GM12878 (cell line): ENCODE measurements at regions not wholly inside any gene's neighbourhood (a gene's known extent, or its start where the extent isn't known, plus 50 kb on each side); places are given as distances from the start of the nearest gene placed in this dataset.

Source experiments
- ATAC-seq: fragments of 200-7000 bp; cut with Tn5 transposase; 3 replicates; pipeline ENCODE4 v1.9.1; 2020; ENCODE audit warnings: mild to moderate bottlenecking, moderate library complexity
- BruUV-seq: library from RNA; stranded (reverse); fragments of 400-500 nt; replicated peaks from 2 replicates; lab custom pipeline; 2021; lab: Mats Ljungman, UMichigan
- CTCF ChIA-PET: fragments of 300-600 bp; sonication (Branson Sonifier 250); formaldehyde crosslinking; extraction: SDS; loops from one replicate; lab custom pipeline; 2021; ENCODE audit warnings: inconsistent platforms; lab: Yijun Ruan, JAX
- POLR2A ChIA-PET: fragments of 350-600 bp; formaldehyde crosslinking; extraction: SDS; loops from one replicate; lab custom pipeline; 2021; ENCODE audit warnings: inconsistent platforms; lab: Charles Lee
- RAD21 ChIA-PET: fragments of 300-600 bp; sonication (Branson Sonifier 250); formaldehyde crosslinking; loops from one replicate; lab custom pipeline; 2023; ENCODE audit warnings: antibody characterized with exemption; ENCODE audit not compliant: unreplicated experiment; lab: Charles Lee
- SMC1A ChIA-PET: fragments of 300-600 bp; sonication (Branson Sonifier 250); formaldehyde crosslinking; loops from one replicate; lab custom pipeline; 2023; ENCODE audit not compliant: unreplicated experiment, uncharacterized antibody; lab: Charles Lee
- DNase-seq: peaks from one replicate; pipeline ENCODE4 v3.0.0-alpha.2; 2011; ENCODE audit warnings: low read depth, low spot score
- FAIRE-seq: peaks from 3 replicates; lab custom pipeline; 2011; peaks lifted over from hg19 to GRCh38; lab: Jason Lieb, UNC
- H2AFZ ChIP-seq: 2 replicates; pipeline ENCODE4 v1.6.0; 2011; ENCODE audit warnings: low read depth, low read length, control low read depth; ENCODE audit not compliant: control insufficient read depth
- H3K27ac ChIP-seq: 2 replicates; pipeline ENCODE4 v1.5.1; 2011; ENCODE audit warnings: control low read depth; ENCODE audit not compliant: control insufficient read depth, insufficient read depth
- H3K27me3 ChIP-seq, 2 experiments: replicated peaks in 1 of 2; 2 replicates each; pipeline versions ENCODE4 v1.6.0 to v1.6.1; 2011; ENCODE audit warnings: low read length in 1 of 2; ENCODE audit not compliant: control insufficient read depth in 2 of 2, insufficient read depth in 2 of 2
- H3K36me3 ChIP-seq, 2 experiments: 2 replicates each; pipeline ENCODE4 v1.5.1; 2011; ENCODE audit warnings: low read length in 1 of 2; ENCODE audit not compliant: control insufficient read depth in 2 of 2, insufficient read depth in 2 of 2
- H3K4me1 ChIP-seq: 2 replicates; pipeline ENCODE4 v1.6.1; 2011; ENCODE audit warnings: mild to moderate bottlenecking, low read length, moderate library complexity, mixed read lengths; ENCODE audit not compliant: control insufficient read depth, insufficient read depth
- H3K4me2 ChIP-seq: 2 replicates; pipeline ENCODE4 v1.6.0; 2011; ENCODE audit warnings: control low read depth; ENCODE audit not compliant: control insufficient read depth, insufficient read depth
- H3K4me3 ChIP-seq: fragments of 200-600 bp; sonication (generic); 2 replicates; pipeline ENCODE4 v1.5.1; 2016
- H3K79me2 ChIP-seq: 2 replicates; pipeline ENCODE4 v1.6.0; 2011; ENCODE audit warnings: low read length; ENCODE audit not compliant: control insufficient read depth, insufficient read depth
- H3K9ac ChIP-seq: 2 replicates; pipeline ENCODE4 v1.8.0; 2011; ENCODE audit warnings: low read length, control low read depth, mixed read lengths; ENCODE audit not compliant: control insufficient read depth, insufficient read depth
- H3K9me3 ChIP-seq: replicated peaks from 3 replicates; pipeline ENCODE4 v1.5.1; 2011; ENCODE audit warnings: mild to moderate bottlenecking, low read length; ENCODE audit not compliant: control insufficient read depth, insufficient read depth
- H4K20me1 ChIP-seq: 2 replicates; pipeline ENCODE4 v1.6.0; 2011; ENCODE audit not compliant: control insufficient read depth, insufficient read depth
- CBFB ChIP-seq: IDR thresholded peaks from 2 replicates; pipeline ENCODE4 v1.6.1; 2016; ENCODE audit warnings: antibody characterized with exemption, low read depth
- CBX5 ChIP-seq: sonication (generic); IDR thresholded peaks from 2 replicates; pipeline ENCODE4 v1.6.1; 2016; ENCODE audit warnings: low read depth, moderate library complexity, mild to moderate bottlenecking, inconsistent platforms
- GABPA ChIP-seq: IDR thresholded peaks from 2 replicates; pipeline ENCODE4 v1.6.1; 2014; ENCODE audit warnings: antibody characterized with exemption, low read depth, mild to moderate bottlenecking, inconsistent platforms
- GATAD2B ChIP-seq: fragments of 450-650 bp; conservative IDR thresholded peaks from 2 replicates; pipeline ENCODE4 v1.6.1; 2017; ENCODE audit warnings: low read depth, mild to moderate bottlenecking, moderate library complexity
- NR2F1 ChIP-seq: fragments of 450-650 bp; conservative IDR thresholded peaks from 2 replicates; pipeline ENCODE4 v1.6.1; 2017; ENCODE audit warnings: mild to moderate bottlenecking
- SREBF1 ChIP-seq: IDR thresholded peaks from 2 replicates; pipeline ENCODE4 v1.6.1; 2012; ENCODE audit warnings: mild to moderate bottlenecking, low read length
- SREBF2 ChIP-seq: IDR thresholded peaks from 2 replicates; pipeline ENCODE4 v1.6.1; 2012; ENCODE audit warnings: mild to moderate bottlenecking, low read length
- STAT1 ChIP-seq: fragments of 450-650 bp; conservative IDR thresholded peaks from 2 replicates; pipeline ENCODE4 v1.6.1; 2014; ENCODE audit warnings: antibody characterized with exemption, mild to moderate bottlenecking
- ZNF24 ChIP-seq: fragments of 450-650 bp; IDR thresholded peaks from 2 replicates; pipeline ENCODE4 v1.6.1; 2017; ENCODE audit warnings: antibody characterized with exemption, mild to moderate bottlenecking
- ZNF622 ChIP-seq: fragments of 450-650 bp; IDR thresholded peaks from 2 replicates; pipeline ENCODE4 v1.6.1; 2017; ENCODE audit warnings: mild to moderate bottlenecking, inconsistent platforms
- WGBS: methylation state at CpG from one replicate; pipeline ENCODE4 v1.1.6; 2016; ENCODE audit warnings: low lambda C conversion rate; ENCODE audit not compliant: insufficient replicate concordance, insufficient coverage; ENCODE audit errors: missing lambda C conversion rate; 5-methylcytosine and 5-hydroxymethylcytosine counted together
- in situ Hi-C: fragments of 300-500 bp; cut with MboI; formaldehyde crosslinking; loops from 9 replicates; pipeline ENCODE4 v1.14.3; 2018; ENCODE audit warnings: mixed read lengths
- intact Hi-C: fragments of 100-400 bp; cut with micrococcal nuclease; formaldehyde crosslinking; loops from one replicate; pipeline ENCODE4 v1.14.2; 2022; ENCODE audit not compliant: unreplicated experiment
- TF ChIP-seq, protein P1 (sequence below): fragments of 450-650 bp; formaldehyde crosslinking; IDR thresholded peaks from 2 replicates; pipeline ENCODE4 v1.4.0; 2022; ENCODE audit warnings: mild to moderate bottlenecking, moderate library complexity
- TF ChIP-seq, protein P2 (sequence below): fragments of 450-650 bp; IDR thresholded peaks from 2 replicates; pipeline ENCODE4 v1.6.1; 2017; ENCODE audit warnings: mild to moderate bottlenecking

GRCh38 chr6:28603891-28604290, 78.2 kb downstream of the GPX5 start:
- Histone ChIP-seq H3K79me2 (no peaks in the 10 kb centered on the region), H3K4me3 (no peak overlapping the region), H3K4me2 (no peak overlapping the region), H3K27ac (no peak overlapping the region), H4K20me1 (no peaks in the 10 kb centered on the region), H3K9ac (no peak overlapping the region), H3K9me3 (no peaks in the 10 kb centered on the region; the same call in 2 of the 3 replicates), H3K4me1 (no peaks in the 10 kb centered on the region), H3K36me3 (no peaks in the 10 kb centered on the region), H2AFZ (no peak overlapping the region), H3K27me3 (no peaks in the 10 kb centered on the region)
- ATAC-seq (no peak), DNase-seq (no peak), FAIRE-seq (no peak)
- TF ChIP-seq STAT1 (no peak), ZNF622 (no peak), SREBF1 (no peak), GABPA (no peak), GATAD2B (no peak)
- intact Hi-C loops (no loop called here), in situ Hi-C loops (no loop called here)
- RAD21 ChIA-PET = no interaction called here
- SMC1A ChIA-PET = no interaction called here
- POLR2A ChIA-PET = no interaction called here
- CTCF ChIA-PET = no interaction called here
- BruUV-seq = no TSS peak
- WGBS = 38% methylated on average over 1 of the region's 1 CpG

DNA sequence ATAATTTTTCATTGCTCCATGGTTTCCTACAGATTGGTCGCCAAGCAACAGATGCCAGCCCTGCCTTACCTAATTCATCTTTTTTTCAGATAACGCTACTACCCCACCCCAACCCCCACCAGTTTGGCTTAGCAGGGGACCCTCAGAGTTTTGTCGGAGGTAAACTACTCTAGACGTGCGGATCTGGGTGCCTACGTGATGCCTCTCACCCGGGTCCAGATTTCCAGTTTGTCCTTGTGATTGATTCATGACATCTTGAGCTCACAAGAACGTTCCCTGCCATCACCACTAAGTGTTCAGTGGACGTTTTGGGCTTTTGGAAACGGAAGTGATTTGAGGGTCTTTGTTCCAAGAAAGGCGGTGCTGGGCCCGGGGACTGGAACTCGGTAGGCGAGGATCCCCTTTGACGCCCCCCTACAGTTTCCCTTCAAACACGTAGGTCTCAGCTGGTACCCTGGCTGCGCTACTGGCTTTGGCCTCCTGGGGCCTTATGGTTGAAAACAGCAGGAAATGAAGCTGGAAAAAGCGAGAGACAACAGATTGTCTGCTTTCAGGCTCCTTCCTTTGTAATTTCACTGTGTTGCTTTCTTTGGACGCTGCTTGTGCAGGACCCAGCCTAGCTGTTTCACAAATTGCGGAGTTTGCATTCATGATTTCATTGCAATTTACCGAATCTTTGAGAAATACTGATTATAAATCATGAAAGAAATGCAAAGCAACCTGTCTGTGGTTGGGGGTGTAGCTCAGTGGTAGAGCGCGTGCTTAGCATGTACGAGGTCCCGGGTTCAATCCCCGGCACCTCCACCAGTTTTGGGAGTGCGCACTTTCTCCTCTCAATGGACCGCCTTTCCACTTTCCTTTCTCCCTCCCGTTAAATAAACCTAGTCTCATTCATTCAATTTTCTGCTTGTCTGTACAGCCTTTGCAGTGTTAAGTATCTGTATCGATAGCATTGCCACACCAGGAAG, 81.0 kb downstream of the GPX5 start:
- no peak overlapping the region for H3K9ac ChIP-seq
- no peaks in the 10 kb centered on the region for H3K27me3 ChIP-seq
- no peak overlapping the region for H3K27ac ChIP-seq
- ChIA-PET CTCF (interaction anchor here (0.7 kb wide), 1 partner anchor 91 kb away, joined by 3 read pairs; the partner anchor contains the start of gene GPX6), SMC1A (interaction anchor here (1.2 kb wide), 1 partner anchor 16 kb away, joined by 5 read pairs; no protein-coding TSS in a partner anchor), POLR2A (interaction anchor here (0.6 kb wide), 1 partner anchor 329 kb away, joined by 4 read pairs; no protein-coding TSS in a partner anchor), RAD21 (no interaction called here)
- no peaks in the 10 kb centered on the region for H4K20me1 ChIP-seq
- peak overlapping the region; percentile 43 for H3K4me2 ChIP-seq
- no peaks in the 10 kb centered on the region for H3K79me2 ChIP-seq
- H3K4me3 ChIP-seq = peak overlapping the region; percentile 53; the same call in 1 of the 2 replicates
- intact Hi-C loops (no loop called here), in situ Hi-C loops (no loop called here)
- peak overlapping the region; percentile 39 for H2AFZ ChIP-seq
- DNase-seq = peak; percentile 45
- H3K36me3 ChIP-seq = no peaks in the 10 kb centered on the region
- FAIRE-seq = peak; percentile 66
- peak; percentile 92 for ATAC-seq
- no peaks in the 10 kb centered on the region for H3K9me3 ChIP-seq
- BruUV-seq = no TSS peak
- H3K4me1 ChIP-seq = no peaks in the 10 kb centered on the region
- WGBS = 3% methylated on average over 30 of the region's 30 CpGs
- TF ChIP-seq ZNF24 (peak; percentile 92), SREBF2 (peak; percentile 80), CBX5 (0 out of 2 replicates have a peak, but pooled peaks have one; percentile 21), NR2F1 (0 out of 2 replicates have a peak, but pooled peaks have one; percentile 27), CBFB (0 out of 2 replicates have a peak, but pooled peaks have one; percentile 32)
- TF ChIP-seq, protein P1, sequence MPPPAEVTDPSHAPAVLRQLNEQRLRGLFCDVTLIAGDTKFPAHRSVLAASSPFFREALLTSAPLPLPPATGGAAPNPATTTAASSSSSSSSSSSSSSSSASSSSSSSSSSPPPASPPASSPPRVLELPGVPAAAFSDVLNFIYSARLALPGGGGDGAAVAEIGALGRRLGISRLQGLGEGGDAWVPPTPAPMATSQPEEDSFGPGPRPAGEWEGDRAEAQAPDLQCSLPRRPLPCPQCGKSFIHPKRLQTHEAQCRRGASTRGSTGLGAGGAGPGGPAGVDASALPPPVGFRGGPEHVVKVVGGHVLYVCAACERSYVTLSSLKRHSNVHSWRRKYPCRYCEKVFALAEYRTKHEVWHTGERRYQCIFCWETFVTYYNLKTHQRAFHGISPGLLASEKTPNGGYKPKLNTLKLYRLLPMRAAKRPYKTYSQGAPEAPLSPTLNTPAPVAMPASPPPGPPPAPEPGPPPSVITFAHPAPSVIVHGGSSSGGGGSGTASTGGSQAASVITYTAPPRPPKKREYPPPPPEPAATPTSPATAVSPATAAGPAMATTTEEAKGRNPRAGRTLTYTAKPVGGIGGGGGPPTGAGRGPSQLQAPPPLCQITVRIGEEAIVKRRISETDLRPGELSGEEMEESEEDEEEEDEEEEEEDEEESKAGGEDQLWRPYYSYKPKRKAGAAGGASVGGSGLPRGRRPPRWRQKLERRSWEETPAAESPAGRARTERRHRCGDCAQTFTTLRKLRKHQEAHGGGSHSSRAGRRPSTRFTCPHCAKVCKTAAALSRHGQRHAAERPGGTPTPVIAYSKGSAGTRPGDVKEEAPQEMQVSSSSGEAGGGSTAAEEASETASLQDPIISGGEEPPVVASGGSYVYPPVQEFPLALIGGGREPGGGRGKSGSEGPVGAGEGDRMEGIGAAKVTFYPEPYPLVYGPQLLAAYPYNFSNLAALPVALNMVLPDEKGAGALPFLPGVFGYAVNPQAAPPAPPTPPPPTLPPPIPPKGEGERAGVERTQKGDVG (CRISPR knock-in tag) = no peak
- TF ChIP-seq, protein P2, sequence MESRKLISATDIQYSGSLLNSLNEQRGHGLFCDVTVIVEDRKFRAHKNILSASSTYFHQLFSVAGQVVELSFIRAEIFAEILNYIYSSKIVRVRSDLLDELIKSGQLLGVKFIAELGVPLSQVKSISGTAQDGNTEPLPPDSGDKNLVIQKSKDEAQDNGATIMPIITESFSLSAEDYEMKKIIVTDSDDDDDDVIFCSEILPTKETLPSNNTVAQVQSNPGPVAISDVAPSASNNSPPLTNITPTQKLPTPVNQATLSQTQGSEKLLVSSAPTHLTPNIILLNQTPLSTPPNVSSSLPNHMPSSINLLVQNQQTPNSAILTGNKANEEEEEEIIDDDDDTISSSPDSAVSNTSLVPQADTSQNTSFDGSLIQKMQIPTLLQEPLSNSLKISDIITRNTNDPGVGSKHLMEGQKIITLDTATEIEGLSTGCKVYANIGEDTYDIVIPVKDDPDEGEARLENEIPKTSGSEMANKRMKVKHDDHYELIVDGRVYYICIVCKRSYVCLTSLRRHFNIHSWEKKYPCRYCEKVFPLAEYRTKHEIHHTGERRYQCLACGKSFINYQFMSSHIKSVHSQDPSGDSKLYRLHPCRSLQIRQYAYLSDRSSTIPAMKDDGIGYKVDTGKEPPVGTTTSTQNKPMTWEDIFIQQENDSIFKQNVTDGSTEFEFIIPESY = no peak
